Small intestine (tissue), 7 donors: ENCODE measurements at regions not wholly inside any gene's neighbourhood (a gene's known extent, or its start where the extent isn't known, plus 50 kb on each side); places are given as distances from the start of the nearest gene placed in this dataset.

Experiments used
- DNase-seq, 2 donors: peaks; one replicate each; pipeline versions ENCODE4 v3.0.0 to v3.0.0-alpha.2; 2013
- FAIRE-seq: peaks from 2 replicates; lab custom pipeline; 2012; peaks lifted over from hg19 to GRCh38; lab: Jason Lieb, UNC
- H3K27ac ChIP-seq, 3 donors: one replicate each; pipeline ENCODE4 v1.5.1; 2013; ENCODE audit warnings: low read length in 2 of 3, mild to moderate bottlenecking in 2 of 3, control low read depth in 1 of 3, inconsistent platforms in 1 of 3, low read depth in 1 of 3, moderate library complexity in 1 of 3
- H3K27me3 ChIP-seq, 3 donors: one replicate each; pipeline ENCODE4 v1.6.1; 2013; ENCODE audit warnings: low read length in 3 of 3, inconsistent platforms in 1 of 3; ENCODE audit not compliant: control insufficient read depth in 3 of 3, insufficient read depth in 3 of 3
- H3K36me3 ChIP-seq, 3 donors: one replicate each; pipeline ENCODE4 v1.6.1; 2013; ENCODE audit warnings: low read length in 3 of 3, inconsistent platforms in 1 of 3, low read depth in 1 of 3, mild to moderate bottlenecking in 1 of 3, moderate library complexity in 1 of 3; ENCODE audit not compliant: control insufficient read depth in 3 of 3, insufficient read depth in 2 of 3
- H3K4me1 ChIP-seq, 3 donors: one replicate each; pipeline ENCODE4 v1.6.1; 2013; ENCODE audit warnings: low read length in 2 of 3, inconsistent platforms in 1 of 3, low read depth in 1 of 3, mild to moderate bottlenecking in 1 of 3, moderate library complexity in 1 of 3; ENCODE audit not compliant: control insufficient read depth in 3 of 3, insufficient read depth in 2 of 3
- H3K4me3 ChIP-seq, 3 donors: one replicate each; pipeline ENCODE4 v1.5.1; 2013; ENCODE audit warnings: low read length in 3 of 3, control low read depth in 1 of 3, inconsistent platforms in 1 of 3, low read depth in 1 of 3, mild to moderate bottlenecking in 1 of 3, moderate library complexity in 1 of 3
- H3K9me3 ChIP-seq, 2 donors: one replicate each; pipeline ENCODE4 v1.6.1; 2013; ENCODE audit warnings: low read depth in 1 of 2, low read length in 1 of 2; ENCODE audit not compliant: control insufficient read depth in 2 of 2, insufficient read depth in 1 of 2
- WGBS, 3 donors: extraction: QIAGEN DNeasy Blood & Tissue Kit; methylation state at CpG; one replicate each; pipeline ENCODE4 v1.1.7; 2013; 5-methylcytosine and 5-hydroxymethylcytosine counted together
- donor health status: healthy with polysubstance abuse.
- donor health status: control.
- donor health status: control.
- donor health status: Bipolar disorder and iron deficiency.
- donor health status: healthy.

DNA sequence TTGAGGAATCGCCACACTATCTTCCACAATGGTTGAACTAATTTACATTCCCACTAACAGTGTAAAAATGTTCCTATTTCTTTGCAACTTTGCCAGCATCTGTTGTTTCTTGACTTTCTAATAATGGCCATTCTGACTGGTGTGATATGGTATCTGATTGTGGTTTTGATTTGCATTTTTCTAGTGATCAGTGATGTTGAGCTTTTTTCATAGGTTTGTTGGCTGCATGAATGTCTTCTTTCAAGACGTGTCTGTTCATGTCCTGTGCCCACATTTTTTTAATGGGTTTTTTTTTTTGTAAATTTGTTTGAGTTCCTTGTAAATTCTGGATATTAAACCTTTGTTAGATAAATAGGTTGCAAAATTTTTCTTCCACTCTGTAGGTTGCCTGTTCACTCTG, 615.9 kb downstream of the SEMA5A start:
- no peak overlapping the region for H3K4me3 ChIP-seq
- DNase-seq: no peak
- no peak overlapping the region for H3K27ac ChIP-seq
- WGBS, 3 donors: 58 to 79% (median 72%) methylated on average over 2 of the region's 2 CpGs
- no peak for FAIRE-seq
- H3K27me3 ChIP-seq: no peaks in the 10 kb centered on the region
- H3K4me1 ChIP-seq: no peaks in the 10 kb centered on the region
- no peaks in the 10 kb centered on the region for H3K36me3 ChIP-seq
- H3K9me3 ChIP-seq: no peaks in the 10 kb centered on the region

DNA sequence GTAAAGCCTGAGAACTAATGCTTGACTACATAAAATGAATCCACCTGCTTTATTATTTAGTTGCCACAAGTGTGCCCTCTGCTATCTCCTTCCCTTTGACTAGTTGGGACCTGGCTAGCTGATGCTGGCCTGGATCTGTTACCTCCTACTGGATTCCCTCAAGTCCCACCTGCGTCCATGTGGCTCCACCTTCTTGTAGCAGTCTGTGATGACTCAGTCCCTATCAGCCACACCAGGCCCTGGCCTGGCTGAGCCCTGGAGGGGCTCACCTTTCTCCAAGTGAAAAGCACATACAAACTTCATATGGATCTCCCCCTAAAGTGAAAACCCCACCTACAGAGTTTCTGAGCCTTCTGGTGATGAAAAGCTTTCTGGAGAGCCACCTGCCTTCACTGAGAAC, 611.4 kb downstream of the SEMA5A start:
- Histone ChIP-seq H3K9me3 (peaks cover 0 to 3% of the 10 kb centered on the region in 2 donors), H3K4me3 (no peak overlapping the region), H3K27ac (no peak overlapping the region), H3K4me1 (no peaks in the 10 kb centered on the region), H3K36me3 (no peaks in the 10 kb centered on the region), H3K27me3 (no peaks in the 10 kb centered on the region)
- DNase-seq (no peak), FAIRE-seq (no peak)
- WGBS, 3 donors: 10 to 54% (median 32%) methylated on average over 1 of the region's 1 CpG

DNA sequence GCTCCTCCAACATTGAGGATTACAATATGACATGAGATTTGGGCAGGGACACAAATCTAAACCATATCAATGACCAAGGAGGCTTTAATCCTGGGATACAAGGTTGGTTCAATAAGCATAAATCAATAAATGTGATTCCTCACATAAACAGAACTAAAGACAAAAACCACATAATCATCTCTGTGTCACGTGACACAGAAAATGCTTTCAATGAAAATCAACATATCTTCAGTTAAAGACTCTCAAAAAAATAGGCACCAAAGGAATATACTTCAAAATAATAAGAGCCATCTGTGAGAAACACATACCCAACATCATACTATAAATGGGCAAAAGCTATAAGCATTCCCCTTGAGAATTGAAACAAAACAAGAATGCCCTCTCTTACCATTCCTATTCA, 604.9 kb downstream of the SEMA5A start:
- no peak overlapping the region for H3K4me3 ChIP-seq

DNA sequence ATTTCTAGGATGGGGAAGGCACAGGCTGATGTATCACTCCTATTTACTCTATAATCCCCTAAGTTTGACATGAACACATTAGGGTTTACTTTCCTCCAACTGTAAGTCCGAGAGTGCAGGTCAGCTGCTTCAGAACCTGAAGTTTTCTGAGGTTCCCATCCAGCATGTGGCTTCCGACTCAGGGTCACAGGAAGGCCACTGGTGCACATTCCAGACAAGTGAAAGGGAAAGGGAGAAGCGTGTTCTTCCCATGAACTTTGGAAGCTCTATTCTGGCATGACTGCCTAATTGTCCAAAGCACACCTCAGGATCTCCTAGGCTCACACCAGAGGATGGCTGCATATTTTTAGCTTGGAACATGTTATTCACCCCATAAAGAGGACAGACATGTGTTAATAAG, 602.6 kb downstream of the SEMA5A start:
- DNase-seq (no peak), FAIRE-seq (no peak)

More for the DNA sequence above, 604.9 kb downstream of the SEMA5A start:
- Histone ChIP-seq H3K36me3 (no peaks in the 10 kb centered on the region), H3K9me3 (peaks cover 0 to 5% of the 10 kb centered on the region in 2 donors), H3K27me3 (no peaks in the 10 kb centered on the region), H3K27ac (no peak overlapping the region), H3K4me1 (no peaks in the 10 kb centered on the region)
- FAIRE-seq (no peak), DNase-seq (no peak)
- WGBS, 3 donors: 53 to 79% (median 75%) methylated on average over 1 of the region's 1 CpG

DNA sequence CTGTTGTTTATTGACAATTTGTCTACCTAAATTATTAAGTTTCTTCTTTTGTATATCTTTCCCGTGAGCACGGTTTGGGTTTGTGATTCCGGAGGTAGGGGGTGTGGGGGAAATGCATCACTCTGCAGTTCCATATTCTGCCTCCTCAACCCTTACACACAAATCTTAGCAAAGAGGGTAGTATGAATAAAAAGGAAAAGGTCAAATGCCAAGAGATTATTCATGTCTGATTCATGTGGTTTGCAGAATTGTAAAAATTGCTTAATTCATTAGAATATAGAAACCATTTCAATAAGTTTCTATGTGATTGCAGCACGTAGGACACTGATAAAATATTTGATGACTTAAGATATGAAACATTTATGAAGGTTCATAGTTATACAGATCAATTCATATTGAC, 601.9 kb downstream of the SEMA5A start:
- FAIRE-seq (no peak), DNase-seq (no peak)
- Histone ChIP-seq H3K9me3 (peaks cover 0 to 2% of the 10 kb centered on the region in 2 donors), H3K27me3 (no peaks in the 10 kb centered on the region), H3K36me3 (no peaks in the 10 kb centered on the region), H3K4me1 (no peaks in the 10 kb centered on the region), H3K4me3 (no peak overlapping the region), H3K27ac (no peak overlapping the region)
- WGBS, 3 donors: 71 to 74% (median 72%) methylated on average over 4 of the region's 4 CpGs

More for the DNA sequence above, 602.6 kb downstream of the SEMA5A start:
- Histone ChIP-seq H3K27me3 (no peaks in the 10 kb centered on the region), H3K4me1 (no peaks in the 10 kb centered on the region), H3K9me3 (peaks cover 0 to 2% of the 10 kb centered on the region in 2 donors), H3K27ac (no peak overlapping the region), H3K36me3 (no peaks in the 10 kb centered on the region), H3K4me3 (no peak overlapping the region)
- WGBS, 3 donors: 50 to 55% (median 55%) methylated on average over 3 of the region's 3 CpGs

DNA sequence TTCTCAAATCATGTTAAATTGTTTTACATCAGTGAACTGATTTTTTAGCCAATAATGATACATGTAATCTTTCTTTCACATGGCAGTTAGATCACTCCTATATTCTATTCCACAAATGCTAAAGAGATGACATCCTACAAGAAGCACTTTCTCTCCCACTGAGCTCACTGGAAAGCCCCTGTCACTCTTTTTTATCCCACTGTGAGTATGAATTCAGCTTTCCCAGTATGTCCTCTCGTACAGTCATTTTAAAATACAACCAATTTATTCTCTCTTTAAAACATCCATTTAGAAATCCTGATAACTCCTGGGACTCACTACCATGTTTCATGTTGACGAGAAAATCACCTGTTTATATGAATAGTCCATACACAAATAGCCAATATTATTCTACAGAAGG, 599.9 kb downstream of the SEMA5A start:
- 65 to 75% (median 69%) methylated on average over 2 of the region's 2 CpGs for WGBS, 3 donors

DNA sequence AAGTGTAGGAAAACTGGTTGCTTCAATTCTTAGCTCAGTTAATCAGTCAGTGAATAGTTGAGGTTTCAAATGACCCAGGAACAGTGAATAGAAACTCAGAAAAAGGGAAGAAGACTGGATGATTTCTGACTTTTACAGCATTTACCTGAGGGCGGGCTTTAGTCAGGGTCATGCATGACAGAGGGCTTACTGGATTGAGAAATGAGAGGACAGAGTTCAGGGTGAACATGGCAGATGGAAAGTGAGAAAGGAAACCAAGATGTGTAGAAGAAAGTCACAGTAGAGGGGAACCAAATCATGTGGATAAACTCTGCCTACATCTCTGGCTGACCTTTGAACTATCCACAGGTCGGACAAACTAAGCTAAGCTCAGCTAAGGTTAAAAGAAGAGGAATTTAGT, 596.0 kb downstream of the SEMA5A start:
- FAIRE-seq: no peak
- no peaks in the 10 kb centered on the region for H3K27me3 ChIP-seq
- H3K4me3 ChIP-seq: no peak overlapping the region
- no peaks in the 10 kb centered on the region for H3K9me3 ChIP-seq
- DNase-seq: no peak
- H3K36me3 ChIP-seq: no peaks in the 10 kb centered on the region
- no peaks in the 10 kb centered on the region for H3K4me1 ChIP-seq
- no peak overlapping the region for H3K27ac ChIP-seq
- 32 to 61% (median 55%) methylated on average over 2 of the region's 2 CpGs for WGBS, 3 donors

More for the DNA sequence above, 599.9 kb downstream of the SEMA5A start:
- H3K9me3 ChIP-seq: no peaks in the 10 kb centered on the region
- H3K27me3 ChIP-seq: no peaks in the 10 kb centered on the region
- H3K4me3 ChIP-seq: no peak overlapping the region
- no peaks in the 10 kb centered on the region for H3K36me3 ChIP-seq
- no peak for DNase-seq
- FAIRE-seq: no peak
- no peak overlapping the region for H3K27ac ChIP-seq
- H3K4me1 ChIP-seq: no peaks in the 10 kb centered on the region

DNA sequence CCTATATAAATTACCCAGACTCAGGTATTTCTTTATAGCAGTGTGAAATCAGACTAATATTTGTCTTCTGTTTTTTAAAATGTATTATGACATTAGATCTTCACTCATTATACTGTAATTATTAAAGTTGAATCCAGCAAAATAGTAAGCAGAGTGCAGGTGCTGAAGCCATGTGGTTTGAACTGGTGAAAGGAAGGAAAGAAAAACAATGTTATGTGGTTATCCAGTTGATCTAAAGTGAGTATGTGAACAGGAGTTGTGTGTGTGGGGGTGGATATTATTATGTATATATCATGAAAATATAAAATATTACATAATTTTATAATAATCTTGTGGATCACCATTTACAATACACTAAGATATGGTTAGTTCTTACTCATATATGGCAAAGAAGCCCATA, 593.7 kb downstream of the SEMA5A start:
- H3K9me3 ChIP-seq: no peaks in the 10 kb centered on the region
- no peak for DNase-seq
- no peak for FAIRE-seq
- no peaks in the 10 kb centered on the region for H3K4me1 ChIP-seq
- no peaks in the 10 kb centered on the region for H3K27me3 ChIP-seq
- H3K36me3 ChIP-seq: no peaks in the 10 kb centered on the region
- H3K4me3 ChIP-seq: no peak overlapping the region
- no peak overlapping the region for H3K27ac ChIP-seq

DNA sequence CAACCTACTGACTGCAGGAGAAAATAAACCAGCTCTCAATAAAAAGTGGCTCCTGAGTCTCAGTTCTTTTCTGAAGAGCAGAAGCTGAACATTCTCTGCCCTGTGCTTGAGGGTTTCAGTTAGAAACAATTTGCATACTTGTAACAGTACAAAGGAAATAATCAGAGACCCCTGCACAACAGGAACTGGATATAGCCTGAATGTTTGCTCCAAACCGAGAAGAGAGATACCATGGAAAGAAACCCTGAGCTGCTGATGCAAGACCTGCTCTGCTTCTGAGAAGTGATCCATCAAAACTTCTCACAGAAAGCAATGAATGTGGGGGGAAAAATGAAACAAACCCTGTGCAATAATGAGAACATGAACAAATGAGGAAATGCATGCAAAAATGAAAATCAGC, 592.9 kb downstream of the SEMA5A start:
- 17 to 38% (median 32%) methylated on average over 1 of the region's 1 CpG for WGBS, 3 donors
- Histone ChIP-seq H3K9me3 (no peaks in the 10 kb centered on the region), H3K4me1 (no peaks in the 10 kb centered on the region), H3K36me3 (no peaks in the 10 kb centered on the region), H3K27me3 (no peaks in the 10 kb centered on the region), H3K27ac (no peak overlapping the region), H3K4me3 (no peak overlapping the region)
- DNase-seq (no peak), FAIRE-seq (no peak)
